Thyroid gland (tissue), 4 donors: ENCODE measurements at regions not wholly inside any gene's neighbourhood (a gene's known extent, or its start where the extent isn't known, plus 50 kb on each side); places are given as distances from the start of the nearest gene placed in this dataset.
"Not testable (repeated sequence)": the region's sequence is repeated elsewhere in the genome, so short reads cannot be mapped to it uniquely, and the experiment has no call there.

Experiments used
- DNase-seq, 2 donors: peaks; one replicate each; pipeline ENCODE4 v3.0.0-alpha.2; 2019
- H3K27ac ChIP-seq, 3 donors: fragments of 200-600 bp; sonication (generic); 1 replicate in 2 of 3; 2 replicates in 1 of 3; pipeline ENCODE4 v1.5.1; 2016 to 2019; ENCODE audit warnings: mild to moderate bottlenecking in 1 of 3, moderate library complexity in 1 of 3
- H3K27me3 ChIP-seq: fragments of 200-600 bp; sonication (generic); one replicate; pipeline ENCODE4 v1.5.1; 2019
- H3K36me3 ChIP-seq, 2 donors: fragments of 200-600 bp; sonication (generic); one replicate each; pipeline ENCODE4 v1.5.1; 2016 to 2019
- H3K4me1 ChIP-seq, 2 donors: fragments of 200-600 bp; sonication (generic); one replicate each; pipeline ENCODE4 v1.5.1; 2017 to 2019
- H3K4me3 ChIP-seq, 3 donors: fragments of 200-600 bp; sonication (generic); replicated peaks in 1 of 3; 1 replicate in 2 of 3; 2 replicates in 1 of 3; pipeline ENCODE4 v1.5.1; 2016; ENCODE audit warnings: mild to moderate bottlenecking in 1 of 3
- H3K9me3 ChIP-seq: fragments of 200-600 bp; sonication (generic); one replicate; pipeline ENCODE4 v1.5.1; 2017
- POLR2A ChIP-seq, 2 donors: fragments of 450-650 bp; IDR thresholded peaks; one replicate each; pipeline ENCODE4 v1.6.1; 2017; ENCODE audit warnings: antibody characterized with exemption in 2 of 2, mild to moderate bottlenecking in 2 of 2, moderate library complexity in 1 of 2
- WGBS, 2 donors: methylation state at CpG; one replicate each; pipeline ENCODE4 v1.1.5; 2017; 5-methylcytosine and 5-hydroxymethylcytosine counted together
- intact Hi-C: fragments of 100-400 bp; cut with DNase I; formaldehyde crosslinking; loops from one replicate; pipeline ENCODE4 v1.15.1; 2023
- TF ChIP-seq, protein P1 (sequence below), 6 experiments: fragments of 200-600 bp in 3 of 6; fragments of 450-650 bp in 3 of 6; sonication (generic) in 3 of 6; IDR thresholded peaks; one replicate each; pipeline ENCODE4 v1.5.1; 2016 to 2019; ENCODE audit warnings: antibody characterized with exemption in 6 of 6, mild to moderate bottlenecking in 2 of 6, inconsistent platforms in 1 of 6, moderate library complexity in 1 of 6

DNA sequence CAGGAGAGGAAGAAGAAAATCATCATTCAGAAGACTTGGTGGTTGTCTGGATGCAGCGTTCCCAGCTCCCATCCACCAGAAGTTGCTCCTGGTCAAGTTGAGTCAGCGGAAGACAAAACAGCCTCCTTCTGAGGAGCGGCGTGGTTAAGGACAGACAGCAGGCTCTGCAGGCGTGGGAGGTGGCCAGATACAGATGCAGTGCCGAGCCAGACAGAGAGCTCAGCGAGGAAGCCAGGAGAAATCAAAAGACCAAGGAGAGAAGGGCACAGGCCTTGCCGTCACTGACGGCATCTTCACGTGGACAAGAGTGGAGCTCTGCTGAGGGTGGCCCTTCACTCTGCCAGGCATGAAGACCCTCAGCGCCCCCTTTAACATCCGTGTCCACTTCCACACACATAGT, 158.5 kb downstream of the THBS2 start:
- H3K9me3 ChIP-seq, result no peaks in the 10 kb centered on the region
- TF ChIP-seq, protein P1, sequence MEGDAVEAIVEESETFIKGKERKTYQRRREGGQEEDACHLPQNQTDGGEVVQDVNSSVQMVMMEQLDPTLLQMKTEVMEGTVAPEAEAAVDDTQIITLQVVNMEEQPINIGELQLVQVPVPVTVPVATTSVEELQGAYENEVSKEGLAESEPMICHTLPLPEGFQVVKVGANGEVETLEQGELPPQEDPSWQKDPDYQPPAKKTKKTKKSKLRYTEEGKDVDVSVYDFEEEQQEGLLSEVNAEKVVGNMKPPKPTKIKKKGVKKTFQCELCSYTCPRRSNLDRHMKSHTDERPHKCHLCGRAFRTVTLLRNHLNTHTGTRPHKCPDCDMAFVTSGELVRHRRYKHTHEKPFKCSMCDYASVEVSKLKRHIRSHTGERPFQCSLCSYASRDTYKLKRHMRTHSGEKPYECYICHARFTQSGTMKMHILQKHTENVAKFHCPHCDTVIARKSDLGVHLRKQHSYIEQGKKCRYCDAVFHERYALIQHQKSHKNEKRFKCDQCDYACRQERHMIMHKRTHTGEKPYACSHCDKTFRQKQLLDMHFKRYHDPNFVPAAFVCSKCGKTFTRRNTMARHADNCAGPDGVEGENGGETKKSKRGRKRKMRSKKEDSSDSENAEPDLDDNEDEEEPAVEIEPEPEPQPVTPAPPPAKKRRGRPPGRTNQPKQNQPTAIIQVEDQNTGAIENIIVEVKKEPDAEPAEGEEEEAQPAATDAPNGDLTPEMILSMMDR (IDR thresholded peaks at IDR 0.05), result no peak
- TF ChIP-seq POLR2A (IDR thresholded peaks at IDR 0.05), result no peak
- WGBS, 2 donors, result 90 to 91% methylated on average over 12 of the region's 12 CpGs
- no peaks in the 10 kb centered on the region for H3K4me1 ChIP-seq
- intact Hi-C loops, result no loop called here
- no peak overlapping the region for H3K27ac ChIP-seq
- no peak for DNase-seq
- no peaks in the 10 kb centered on the region for H3K36me3 ChIP-seq
- H3K27me3 ChIP-seq, result no peaks in the 10 kb centered on the region
- no peak overlapping the region for H3K4me3 ChIP-seq

DNA sequence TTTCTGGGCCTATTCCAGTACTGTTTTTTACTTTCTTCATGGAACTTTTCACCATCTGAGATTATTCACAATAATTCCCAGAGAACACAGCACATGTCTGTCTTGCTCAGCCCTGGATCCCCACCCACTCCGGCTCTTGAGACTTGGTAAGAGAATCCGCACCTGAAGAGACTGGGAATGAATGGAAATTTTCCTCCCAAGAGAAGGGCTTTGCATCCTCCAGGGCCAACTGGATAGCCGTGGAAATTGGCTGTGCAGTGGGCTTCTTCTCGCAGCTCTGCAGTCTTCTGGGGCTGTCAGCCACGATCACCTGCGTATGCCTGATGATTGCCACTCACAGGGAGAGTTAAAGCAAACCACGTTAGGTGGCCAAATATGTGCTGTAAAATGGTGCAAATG, 159.1 kb downstream of the THBS2 start:
- Histone ChIP-seq H3K27ac (no peak overlapping the region), H3K9me3 (no peaks in the 10 kb centered on the region), H3K27me3 (no peaks in the 10 kb centered on the region), H3K36me3 (no peaks in the 10 kb centered on the region), H3K4me3 (no peak overlapping the region), H3K4me1 (no peaks in the 10 kb centered on the region)
- TF ChIP-seq POLR2A (IDR thresholded peaks at IDR 0.05), result no peak
- TF ChIP-seq, protein P1 (IDR thresholded peaks at IDR 0.05), result no peak
- no peak for DNase-seq
- intact Hi-C loops, result no loop called here
- WGBS, 2 donors, result 92 to 93% methylated on average over 7 of the region's 7 CpGs

DNA sequence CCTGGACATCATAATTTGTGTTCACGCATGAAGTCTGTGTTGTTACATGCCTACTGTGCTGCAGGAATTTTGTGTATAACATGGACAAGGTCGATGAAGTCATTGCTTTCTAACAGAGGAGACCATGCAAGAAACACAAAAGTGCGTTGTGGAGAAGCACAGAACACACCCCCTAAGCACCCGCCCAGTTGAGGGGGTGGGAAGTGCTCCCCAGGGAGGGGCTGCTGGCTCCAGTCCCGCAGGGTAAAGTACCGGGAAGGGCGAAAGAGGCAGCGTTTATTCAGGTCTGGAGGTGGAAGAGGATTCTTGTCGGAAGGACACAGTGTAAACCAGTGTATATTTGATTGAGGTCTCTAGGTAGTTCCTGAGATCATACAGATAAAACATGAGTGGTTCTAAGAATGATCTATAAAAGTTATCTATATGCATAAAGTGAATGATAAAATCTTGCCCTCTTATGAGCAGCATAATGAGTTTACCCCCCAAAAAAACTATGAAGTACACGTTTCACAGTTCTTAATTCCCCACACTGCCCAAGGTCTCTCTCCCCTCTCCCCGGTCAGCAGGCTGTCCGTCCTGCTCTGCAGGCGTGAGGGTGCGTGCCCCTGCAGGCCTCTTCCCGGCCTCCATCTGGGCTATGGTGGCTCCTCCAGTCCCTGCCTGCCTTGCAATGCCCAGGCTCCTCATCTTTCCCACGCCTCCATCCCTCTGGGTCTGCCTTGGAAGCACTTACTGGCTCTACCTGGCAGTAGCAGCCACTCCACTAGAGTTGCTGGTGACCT, 159.7 kb downstream of the THBS2 start:
- Histone ChIP-seq H3K27ac (no peak overlapping the region), H3K9me3 (no peaks in the 10 kb centered on the region), H3K27me3 (no peaks in the 10 kb centered on the region), H3K4me1 (no peaks in the 10 kb centered on the region), H3K4me3 (no peak overlapping the region), H3K36me3 (no peaks in the 10 kb centered on the region)
- intact Hi-C loops, result no loop called here
- DNase-seq, result no peak
- no peak for TF ChIP-seq POLR2A (IDR thresholded peaks at IDR 0.05)
- TF ChIP-seq, protein P1 (IDR thresholded peaks at IDR 0.05), result no peak
- 83 to 87% methylated on average over 16 of the region's 16 CpGs for WGBS, 2 donors

DNA sequence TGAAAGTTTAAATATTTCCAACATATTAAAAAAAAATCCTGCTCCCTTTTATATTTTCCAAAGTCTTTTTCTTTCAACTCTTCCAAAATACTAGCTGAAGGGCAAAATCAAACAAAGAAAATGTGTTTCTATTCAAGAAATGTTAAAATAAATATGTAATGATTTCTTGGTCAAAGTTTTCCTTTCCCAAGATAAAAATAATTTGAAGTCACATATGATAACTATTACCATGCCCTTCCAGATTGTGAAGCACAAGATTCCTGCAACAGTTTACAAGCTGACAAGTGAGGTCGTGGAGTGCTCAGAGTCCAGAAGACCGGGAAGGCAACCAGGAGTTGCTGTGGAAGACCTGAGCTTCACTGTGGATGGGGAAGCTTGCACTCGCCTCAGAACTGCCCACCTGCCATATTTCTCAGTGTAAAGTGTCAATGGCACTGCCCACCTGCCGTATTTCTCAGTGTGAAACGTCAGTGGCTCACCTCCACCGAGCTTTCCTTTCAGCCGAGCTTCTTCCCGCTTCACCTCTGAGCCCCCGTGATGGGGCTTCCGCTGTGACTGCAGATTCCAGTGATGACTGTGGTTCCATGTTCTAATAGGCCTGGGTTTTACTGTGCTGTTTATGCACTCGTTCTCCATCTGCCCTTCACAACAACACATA, 160.5 kb downstream of the THBS2 start:
- Histone ChIP-seq H3K27me3 (no peaks in the 10 kb centered on the region), H3K4me3 (no peak overlapping the region), H3K9me3 (no peaks in the 10 kb centered on the region), H3K36me3 (no peaks in the 10 kb centered on the region), H3K27ac (no peak overlapping the region), H3K4me1 (no peaks in the 10 kb centered on the region)
- TF ChIP-seq POLR2A (IDR thresholded peaks at IDR 0.05), result no peak
- TF ChIP-seq, protein P1 (IDR thresholded peaks at IDR 0.05), result no peak
- DNase-seq, result no peak
- intact Hi-C loops, result no loop called here
- 76 to 90% methylated on average over 11 of the region's 11 CpGs for WGBS, 2 donors

DNA sequence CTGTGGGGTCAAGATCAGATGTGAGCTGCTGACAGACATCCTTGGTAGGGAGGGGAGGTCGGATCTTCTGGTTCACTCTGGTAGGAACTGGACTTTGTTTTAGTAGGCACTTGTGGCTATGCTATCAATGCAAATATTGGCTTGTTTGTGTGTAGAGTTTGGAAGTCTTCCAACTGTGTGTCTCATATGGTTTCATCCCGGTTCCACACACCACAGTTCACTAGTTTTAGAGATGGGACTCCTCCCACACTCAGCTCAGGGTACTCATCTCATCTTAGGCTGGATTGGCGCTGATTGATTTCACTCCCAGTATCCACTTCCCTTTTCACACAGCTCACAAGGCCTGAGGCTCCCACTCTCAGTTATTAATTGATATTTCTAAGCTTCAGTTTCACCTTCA, 161.3 kb downstream of the THBS2 start:
- no peak for TF ChIP-seq POLR2A (IDR thresholded peaks at IDR 0.05)
- intact Hi-C loops, result no loop called here
- Histone ChIP-seq H3K27me3 (no peaks in the 10 kb centered on the region), H3K9me3 (no peaks in the 10 kb centered on the region), H3K36me3 (no peaks in the 10 kb centered on the region), H3K4me3 (no peak overlapping the region), H3K27ac (no peak overlapping the region), H3K4me1 (no peaks in the 10 kb centered on the region)
- no peak for DNase-seq
- 48 to 51% methylated on average over 3 of the region's 3 CpGs for WGBS, 2 donors

DNA sequence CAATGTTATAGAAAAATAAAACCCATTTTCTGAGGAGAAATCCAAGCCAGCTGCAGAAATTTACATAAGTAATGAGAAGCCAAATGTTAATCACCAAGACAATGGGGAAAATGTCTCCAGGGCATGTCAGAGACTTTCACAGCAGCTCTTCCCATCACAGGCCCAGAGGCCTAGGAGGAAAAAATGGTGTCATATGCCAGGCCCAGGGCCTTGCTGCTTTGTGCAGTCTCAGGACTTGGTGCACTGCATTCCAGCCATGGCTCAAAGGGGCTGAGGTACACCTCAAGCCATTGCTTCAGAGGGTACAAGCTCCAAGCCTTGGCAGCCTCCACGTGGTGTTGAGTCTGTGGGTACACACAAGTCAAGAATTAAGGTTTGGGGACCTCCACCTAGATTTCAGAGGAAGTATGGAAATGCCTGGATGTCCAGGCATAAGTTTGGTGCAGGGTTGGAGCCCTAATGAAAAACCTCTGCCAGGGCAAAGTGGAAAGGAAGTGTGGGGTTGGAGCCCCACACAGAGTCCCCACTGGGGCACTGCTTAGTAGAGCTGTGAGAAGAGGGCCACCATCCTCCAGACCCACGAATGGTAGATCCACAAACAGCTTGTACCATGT, 163.0 kb downstream of the THBS2 start:
- H3K4me3 ChIP-seq, H3K27ac ChIP-seq, H3K9me3 ChIP-seq, DNase-seq, intact Hi-C loops, H3K36me3 ChIP-seq, H3K4me1 ChIP-seq, H3K27me3 ChIP-seq: not testable (repeated sequence)
- WGBS, 2 donors, result 51 to 58% methylated on average over 2 of the region's 2 CpGs
